ACHN (cell line): ENCODE measurements at regions not wholly inside any gene's neighbourhood (a gene's known extent, or its start where the extent isn't known, plus 50 kb on each side); places are given as distances from the start of the nearest gene placed in this dataset.

Source experiments
- DNase-seq: peaks from one replicate; pipeline ENCODE4 v3.0.0-alpha.2; 2015
- in situ Hi-C: cut with HindIII; loops from 2 replicates; pipeline ENCODE4 v1.10.0; 2017; ENCODE audit warnings: low sequenced_read_pairs, low pct_ligation_motif_present, low pct_unique_long_range_greater_than_20kb

DNA sequence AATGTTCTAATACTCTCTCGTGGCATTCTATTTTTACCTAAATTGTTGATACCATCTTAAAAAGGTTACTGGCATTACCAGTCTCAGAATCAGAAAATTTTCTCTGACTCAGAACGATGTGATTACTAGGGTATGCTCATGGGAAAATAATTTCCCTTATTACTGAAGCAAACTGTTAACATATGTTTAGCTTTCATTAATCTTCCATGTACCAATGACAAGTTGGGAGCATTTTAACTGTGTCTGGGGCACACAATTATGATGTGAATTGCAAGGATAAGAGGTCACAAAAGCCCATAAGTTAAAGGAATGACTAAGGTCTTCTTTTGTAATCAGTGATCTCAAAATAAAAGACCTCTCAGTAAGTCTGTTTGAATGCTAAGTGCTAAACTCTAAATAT is 1254.6 kb downstream of the PCDH18 start:
- in situ Hi-C loops = no loop called here
- no peak for DNase-seq

DNA sequence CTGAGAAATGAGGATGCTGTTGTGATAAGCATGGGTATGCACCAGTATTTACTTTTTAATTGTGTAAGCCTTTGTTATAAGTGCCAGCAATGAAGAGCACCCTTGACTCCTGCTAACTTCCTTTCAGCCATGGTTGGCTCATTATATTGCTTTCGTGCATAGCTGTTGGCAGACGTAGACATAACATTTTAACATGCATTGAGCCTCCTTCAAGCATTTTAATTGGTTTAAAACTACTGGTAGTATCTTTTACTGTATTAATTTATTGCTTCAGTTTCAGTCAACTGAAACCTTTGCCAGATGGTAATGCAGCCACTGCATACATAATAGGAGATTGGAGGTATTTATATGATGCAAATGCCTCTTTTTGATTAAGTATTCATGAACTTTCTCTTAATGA is 1285.4 kb downstream of the PCDH18 start:
- DNase-seq = no peak
- in situ Hi-C loops = no loop called here

DNA sequence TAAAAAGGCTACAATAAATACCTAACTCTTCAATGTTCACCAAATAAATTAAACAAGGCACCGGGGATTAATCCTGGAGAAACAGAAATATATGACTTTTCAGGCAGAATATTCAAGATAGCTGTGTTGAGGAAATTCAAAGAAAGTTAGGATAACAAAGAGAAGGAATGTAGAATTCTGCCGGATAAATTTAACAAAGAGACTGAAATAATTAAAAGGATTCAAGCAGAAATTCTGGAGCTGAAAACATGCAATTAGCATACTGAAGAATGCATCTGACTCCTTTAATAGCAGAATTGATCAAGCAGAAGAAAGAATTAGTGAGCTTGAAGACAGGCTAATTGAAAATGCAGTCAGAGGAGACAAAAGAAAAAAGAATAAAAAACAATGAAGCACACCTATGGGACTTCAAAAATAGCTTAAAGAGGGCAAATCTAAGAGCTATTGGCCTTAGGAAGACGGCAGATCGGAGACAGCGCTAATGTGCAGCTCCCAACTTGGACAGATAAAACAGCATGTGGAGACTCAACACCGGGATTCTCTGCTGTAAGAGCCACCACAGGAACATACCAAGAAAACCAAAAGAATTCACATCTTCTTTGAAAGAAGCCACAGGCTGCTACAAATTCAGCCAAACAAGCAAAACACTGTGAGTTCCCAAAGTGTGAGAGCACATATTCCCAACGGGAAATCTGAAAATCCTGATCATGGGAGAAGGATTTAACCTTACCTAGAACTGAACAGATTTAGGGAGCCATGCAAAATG is 1290.9 kb downstream of the PCDH18 start:
- no peak for DNase-seq
- in situ Hi-C loops = no loop called here

- DNase-seq = no peak
- in situ Hi-C loops = no loop called here
Observed at GRCh38 chr4:136227315-136227714, 1305.0 kb downstream of the PCDH18 start.

DNA sequence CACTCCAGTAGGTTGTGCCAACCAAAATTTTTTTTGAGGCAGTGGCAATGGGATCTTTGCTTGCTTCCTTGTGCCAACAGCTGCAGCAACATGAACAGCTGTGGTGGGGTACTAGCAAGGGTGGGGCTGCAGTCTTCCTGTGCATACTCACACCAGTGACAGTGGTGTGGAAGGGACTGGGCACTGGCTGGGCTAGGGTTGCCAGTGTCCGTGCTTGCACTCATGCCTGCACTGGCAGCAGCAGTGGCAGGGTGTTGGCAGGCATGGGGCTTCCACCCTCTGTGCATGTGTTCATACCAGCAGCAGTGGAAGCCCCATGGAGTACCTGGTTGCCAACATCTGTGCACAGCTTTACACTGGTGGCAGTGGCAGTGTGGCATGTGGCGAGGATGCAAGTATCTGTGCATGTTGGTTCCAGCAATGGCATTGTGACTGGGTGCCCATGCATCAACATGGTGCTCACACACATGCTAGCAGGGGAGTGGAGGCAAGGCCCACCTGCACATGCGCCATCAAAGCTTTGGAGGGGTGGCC is 1312.6 kb downstream of the PCDH18 start:
- in situ Hi-C loops = no loop called here
- no peak for DNase-seq

DNA sequence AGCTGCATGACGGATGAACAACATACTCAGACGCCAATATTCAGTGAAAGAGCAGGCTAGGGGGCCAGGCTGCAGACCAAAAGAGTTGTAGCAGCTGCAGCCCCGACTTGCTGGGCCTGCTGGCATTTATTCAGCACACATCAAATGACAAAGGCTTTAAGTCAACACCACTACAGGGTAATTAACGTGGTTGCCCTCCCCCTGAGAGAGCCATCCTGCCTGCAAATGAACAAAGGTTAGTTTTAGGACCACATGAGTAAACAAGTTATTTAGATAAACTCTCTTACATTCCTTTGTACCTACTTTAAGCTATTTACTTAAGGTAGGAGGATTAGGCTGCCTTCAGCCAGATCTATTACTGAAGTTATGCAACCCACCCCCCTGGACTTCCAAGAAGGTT is 1329.1 kb downstream of the PCDH18 start:
- in situ Hi-C loops = no loop called here
- DNase-seq = no peak

DNA sequence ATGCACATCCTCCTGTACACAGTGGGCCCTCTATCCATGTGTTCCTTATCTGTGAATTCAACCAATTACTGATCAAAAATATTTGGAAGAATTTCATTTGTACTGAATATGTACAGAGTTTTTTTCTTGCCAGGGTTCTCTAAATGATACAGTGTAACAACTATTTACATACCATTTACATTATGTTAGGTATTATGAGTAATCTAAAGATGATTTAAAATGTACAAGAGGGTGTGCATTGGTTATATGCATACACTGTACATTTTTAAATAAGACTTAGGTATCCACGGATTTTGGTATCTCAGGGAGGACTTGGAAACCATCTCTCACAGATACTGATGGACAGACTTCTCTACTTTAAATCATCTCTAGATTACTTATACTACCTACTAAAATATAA is 1333.9 kb downstream of the PCDH18 start:
- DNase-seq = no peak
- in situ Hi-C loops = no loop called here

- in situ Hi-C loops = no loop called here
- no peak for DNase-seq
Observed at GRCh38 chr4:136194962-136195361, 1337.3 kb downstream of the PCDH18 start.

DNA sequence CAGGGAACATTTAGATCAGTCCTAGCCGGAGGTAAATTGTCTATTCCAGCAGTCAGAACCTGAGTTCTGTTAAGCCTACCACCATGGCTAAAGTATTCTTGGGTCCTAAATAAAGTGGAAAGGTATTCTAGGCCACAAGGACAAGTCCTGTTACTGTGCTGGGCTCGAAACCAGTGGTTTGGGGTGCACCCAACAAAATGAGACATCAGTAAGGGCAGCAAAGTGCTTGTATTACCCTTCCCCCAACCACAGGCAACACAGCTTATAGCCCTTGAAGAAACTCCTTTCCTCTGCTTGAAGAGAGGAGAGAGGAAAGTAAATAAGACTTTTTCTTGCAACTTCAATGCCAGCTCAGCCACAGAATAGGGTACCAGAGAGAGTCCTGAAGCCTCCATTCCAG is 1345.6 kb downstream of the PCDH18 start:
- DNase-seq = no peak
- in situ Hi-C loops = no loop called here

DNA sequence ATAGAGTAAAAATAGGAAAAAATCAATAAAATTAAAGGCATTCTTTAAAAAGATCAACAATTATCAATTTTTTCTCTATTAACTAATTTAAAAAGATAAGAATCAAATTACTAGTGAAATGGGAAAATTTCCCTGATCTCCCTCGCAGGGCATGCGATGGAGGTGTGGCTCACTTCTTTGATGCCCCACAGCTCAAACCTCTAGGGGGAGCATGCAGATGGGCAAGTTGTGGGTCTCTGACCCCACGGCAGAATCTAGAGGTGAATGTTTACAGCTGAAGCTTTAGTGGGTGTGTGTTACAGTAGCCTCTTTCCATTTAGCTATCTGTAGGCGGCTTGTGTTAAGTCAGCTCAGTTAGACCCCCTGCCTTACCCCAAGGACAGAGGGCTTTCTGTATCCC is 1348.8 kb downstream of the PCDH18 start:
- in situ Hi-C loops = no loop called here
- no peak for DNase-seq

DNA sequence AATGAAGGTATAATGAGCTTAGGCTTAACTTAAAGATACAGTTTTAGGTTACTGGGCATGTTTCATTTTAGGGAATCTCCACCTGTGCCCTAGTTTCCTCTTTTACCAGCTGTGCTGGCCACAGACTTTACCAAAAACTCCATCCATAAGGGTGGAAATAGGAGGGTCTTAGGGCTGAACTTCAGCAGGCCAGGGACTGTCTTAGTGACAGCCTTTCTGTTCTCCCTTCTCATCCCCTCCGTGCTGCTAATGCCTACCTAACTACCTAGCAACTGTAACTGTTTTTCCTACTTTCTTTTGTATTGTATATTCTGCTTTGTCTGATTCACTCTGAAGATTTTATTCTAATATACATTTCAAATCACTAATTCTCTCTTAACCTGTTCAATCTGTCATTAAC is 1375.3 kb downstream of the PCDH18 start:
- in situ Hi-C loops = no loop called here
- DNase-seq = no peak

DNA sequence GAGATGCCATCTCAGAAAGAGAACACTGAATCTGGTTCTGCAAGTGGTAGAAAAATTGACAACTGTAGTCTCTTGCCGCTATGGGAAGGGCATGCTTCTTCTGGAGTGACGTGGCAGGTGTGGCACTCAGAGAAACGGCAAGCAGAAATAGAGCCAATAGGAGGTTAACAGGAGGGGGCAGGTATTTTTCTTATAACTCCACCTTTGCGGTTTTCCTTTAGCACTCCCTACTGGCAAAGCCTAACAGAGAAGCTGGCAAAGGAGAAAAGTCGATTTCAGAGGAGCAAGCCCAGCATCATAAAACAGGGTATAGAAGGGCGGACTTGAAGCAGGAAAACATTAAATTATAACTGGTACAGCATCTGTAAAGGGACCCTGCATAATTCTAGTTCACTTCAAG is 1382.2 kb downstream of the PCDH18 start:
- in situ Hi-C loops = no loop called here
- DNase-seq = no peak

DNA sequence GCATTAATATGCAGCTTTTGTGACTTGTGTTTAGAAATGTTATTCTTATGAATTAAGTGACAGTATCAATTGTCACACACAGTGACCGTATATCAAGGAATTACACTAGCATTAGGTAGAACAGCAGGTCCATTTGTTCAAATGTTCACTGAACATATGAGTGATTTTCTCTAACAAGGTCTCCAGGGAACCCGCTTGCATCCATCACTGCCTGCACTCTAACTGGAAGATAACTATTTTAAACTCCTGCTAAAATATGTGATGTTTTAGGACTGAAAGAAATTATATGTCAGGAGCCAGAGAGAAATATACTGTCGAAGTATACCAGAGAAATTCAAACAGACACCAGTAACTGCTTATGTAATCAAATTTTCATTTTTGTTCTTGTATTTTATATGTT is 1395.7 kb downstream of the PCDH18 start:
- in situ Hi-C loops = no loop called here
- no peak for DNase-seq

DNA sequence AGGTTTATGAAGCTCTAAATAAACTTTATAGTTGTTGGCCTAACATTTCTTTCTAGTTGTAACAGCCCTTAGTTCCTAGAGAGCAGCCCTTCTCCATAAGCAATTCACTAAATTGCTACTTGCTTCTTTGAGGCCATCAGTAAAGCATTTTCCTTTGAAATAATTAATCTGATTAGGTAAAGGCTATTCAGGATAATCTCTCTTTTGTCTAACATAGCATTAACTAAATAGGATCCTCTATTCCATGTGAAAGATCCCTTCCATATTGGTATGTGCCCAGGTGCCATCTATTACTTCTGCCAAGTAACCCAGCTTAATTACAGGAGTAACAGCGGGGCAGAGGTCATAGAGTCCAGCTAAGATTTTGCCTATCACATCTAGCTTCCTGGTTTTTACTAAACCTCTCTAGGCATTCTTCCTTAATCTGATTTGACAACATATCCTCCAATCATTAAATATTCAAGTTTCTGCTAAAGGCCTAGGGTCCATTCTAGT is 1408.0 kb downstream of the PCDH18 start:
- DNase-seq = no peak
- in situ Hi-C loops = no loop called here

- DNase-seq = no peak
- in situ Hi-C loops = no loop called here
Observed at GRCh38 chr4:136121426-136121825, 1410.9 kb downstream of the PCDH18 start.

GRCh38 chr4:136113921-136114320 is 1418.4 kb downstream of the PCDH18 start:
- DNase-seq = no peak
- in situ Hi-C loops = no loop called here

- in situ Hi-C loops = no loop called here
- no peak for DNase-seq
Observed at GRCh38 chr4:136112116-136112515, 1420.2 kb downstream of the PCDH18 start.

- no peak for DNase-seq
- in situ Hi-C loops = no loop called here
Observed at GRCh38 chr4:136106753-136107152, 1425.5 kb downstream of the PCDH18 start.

- in situ Hi-C loops = no loop called here
- no peak for DNase-seq
Observed at GRCh38 chr4:136103616-136104015, 1428.7 kb downstream of the PCDH18 start.

GRCh38 chr4:136097676-136098075 is 1434.6 kb downstream of the PCDH18 start:
- in situ Hi-C loops = no loop called here
- DNase-seq = no peak
